SU-DHL-6 (cell line): ENCODE measurements at regions not wholly inside any gene's neighbourhood (a gene's known extent, or its start where the extent isn't known, plus 50 kb on each side); places are given as distances from the start of the nearest gene placed in this dataset.
"Not testable (repeated sequence)": the region's sequence is repeated elsewhere in the genome, so short reads cannot be mapped to it uniquely, and the experiment has no call there.

Source experiments
- H2AFZ ChIP-seq: fragments of 200-600 bp; sonication (generic); 2 replicates; pipeline ENCODE4 v1.6.1; 2014; ENCODE audit warnings: low read depth, mild to moderate bottlenecking, moderate library complexity, mixed read lengths, antibody characterized with exemption, low read length; ENCODE audit not compliant: severe bottlenecking
- H3F3A ChIP-seq: fragments of 200-600 bp; shearing (Covaris generic); 2 replicates; pipeline ENCODE4 v1.6.0; 2016; ENCODE audit warnings: antibody characterized with exemption, mild to moderate bottlenecking; ENCODE audit not compliant: insufficient read depth
- H3K27ac ChIP-seq: fragments of 200-600 bp; sonication (generic); 2 replicates; pipeline ENCODE4 v1.5.1; 2016; ENCODE audit warnings: low read depth, mild to moderate bottlenecking, low read length, moderate library complexity, mixed read lengths
- H3K27me3 ChIP-seq: fragments of 200-600 bp; sonication (generic), shearing (Covaris generic); 2 replicates; pipeline ENCODE4 v1.6.0; 2014; ENCODE audit warnings: mild to moderate bottlenecking, low read length
- H3K36me3 ChIP-seq: fragments of 200-600 bp; sonication (generic); 2 replicates; pipeline ENCODE4 v1.6.1; 2014; ENCODE audit warnings: mild to moderate bottlenecking, low read length, mixed read lengths
- H3K4me2 ChIP-seq: fragments of 300-600, 200-600 bp; shearing (Covaris generic), sonication (generic); 2 replicates; pipeline ENCODE4 v1.6.0; 2014; ENCODE audit warnings: low read length, low read depth, mild to moderate bottlenecking; ENCODE audit not compliant: poor library complexity, severe bottlenecking
- H3K4me3 ChIP-seq: fragments of 200-600 bp; sonication (generic); 2 replicates; pipeline ENCODE4 v1.5.1; 2014; ENCODE audit warnings: antibody characterized with exemption, low read length, mild to moderate bottlenecking, mixed read lengths; ENCODE audit not compliant: insufficient read depth, poor library complexity, severe bottlenecking
- H3K79me2 ChIP-seq: fragments of 200-600 bp; sonication (generic); 2 replicates; pipeline ENCODE4 v1.6.1; 2014; ENCODE audit warnings: mild to moderate bottlenecking, low read length, moderate library complexity; ENCODE audit not compliant: insufficient read depth
- H3K9ac ChIP-seq: fragments of 200-600 bp; sonication (generic); 2 replicates; pipeline ENCODE4 v1.7.0; 2014; ENCODE audit warnings: mild to moderate bottlenecking, low read length
- H3K9me2 ChIP-seq: fragments of 200-600 bp; sonication (generic); replicated peaks from 2 replicates; pipeline ENCODE4 v1.6.1; 2014; ENCODE audit warnings: low read length; ENCODE audit not compliant: insufficient read depth
- H3K9me3 ChIP-seq: fragments of 200-600 bp; sonication (generic); 2 replicates; pipeline ENCODE4 v1.6.1; 2014; ENCODE audit warnings: low read length, mixed read lengths; ENCODE audit not compliant: insufficient read depth
- H4K20me1 ChIP-seq: fragments of 200-600 bp; sonication (generic); 2 replicates; pipeline ENCODE4 v1.6.1; 2014; ENCODE audit warnings: low read depth, mild to moderate bottlenecking, antibody characterized with exemption, low read length, moderate library complexity, mixed read lengths
- CTCF ChIP-seq: fragments of 200-600 bp; sonication (generic); IDR thresholded peaks from one replicate; pipeline ENCODE4 v1.5.1; 2017; ENCODE audit warnings: antibody characterized with exemption, mild to moderate bottlenecking, low read length, moderate library complexity; ENCODE audit not compliant: insufficient read depth, poor library complexity, severe bottlenecking
- EZH2phosphoT487 ChIP-seq: fragments of 200-600 bp; sonication (generic), shearing (Covaris generic); conservative IDR thresholded peaks from 2 replicates; pipeline ENCODE4 v1.6.1; 2018; ENCODE audit warnings: mild to moderate bottlenecking, antibody characterized with exemption, low read length, moderate library complexity, mixed read lengths

- Histone ChIP-seq H3K27me3 (no peaks in the 10 kb centered on the region), H4K20me1 (no peaks in the 10 kb centered on the region), H3K4me3 (no peak overlapping the region), H3K36me3 (no peaks in the 10 kb centered on the region), H3F3A (no peaks in the 10 kb centered on the region), H3K27ac (no peak overlapping the region), H3K9me3 (no peaks in the 10 kb centered on the region), H3K9me2 (no peaks in the 10 kb centered on the region), H3K79me2 (no peaks in the 10 kb centered on the region), H3K4me2 (no peak overlapping the region), H2AFZ (no peak overlapping the region), H3K9ac (no peak overlapping the region)
- TF ChIP-seq CTCF = no peak
- no peak for TF ChIP-seq EZH2phosphoT487
These were observed 157.9 kb downstream of the MEX3B start for GRCh38 chr15:81887912-81888311.

- H2AFZ ChIP-seq, H3K4me3 ChIP-seq, H4K20me1 ChIP-seq, H3K36me3 ChIP-seq, H3K79me2 ChIP-seq, H3K4me2 ChIP-seq, H3F3A ChIP-seq, H3K9me3 ChIP-seq, H3K27me3 ChIP-seq, H3K9me2 ChIP-seq, H3K9ac ChIP-seq, H3K27ac ChIP-seq: not testable (repeated sequence)
These were observed 158.6 kb downstream of the MEX3B start for GRCh38 chr15:81887188-81887587.

GRCh38 chr15:81886591-81886990 lies 159.2 kb downstream of the MEX3B start:
- Histone ChIP-seq H3K9me3 (no peaks in the 10 kb centered on the region), H3K27me3 (no peaks in the 10 kb centered on the region), H3K4me2 (no peak overlapping the region), H3K27ac (no peak overlapping the region), H3K36me3 (no peaks in the 10 kb centered on the region), H3K79me2 (no peaks in the 10 kb centered on the region), H3K9me2 (no peaks in the 10 kb centered on the region), H3K4me3 (no peak overlapping the region), H3F3A (no peaks in the 10 kb centered on the region), H3K9ac (no peak overlapping the region), H2AFZ (no peak overlapping the region), H4K20me1 (no peaks in the 10 kb centered on the region)
- TF ChIP-seq CTCF (no peak), EZH2phosphoT487 (no peak)

- Histone ChIP-seq H3K4me3 (no peak overlapping the region), H3K27ac (no peak overlapping the region), H3K27me3 (no peaks in the 10 kb centered on the region), H3K9ac (no peak overlapping the region), H4K20me1 (no peaks in the 10 kb centered on the region), H2AFZ (no peak overlapping the region), H3K79me2 (no peaks in the 10 kb centered on the region), H3K4me2 (no peak overlapping the region), H3K36me3 (no peaks in the 10 kb centered on the region), H3K9me2 (no peaks in the 10 kb centered on the region), H3F3A (no peaks in the 10 kb centered on the region), H3K9me3 (no peaks in the 10 kb centered on the region)
- TF ChIP-seq CTCF = no peak
- TF ChIP-seq EZH2phosphoT487 = no peak
These were observed 159.7 kb downstream of the MEX3B start for GRCh38 chr15:81886080-81886479.
